ENCODE measurements at regions not wholly inside any gene's neighbourhood (a gene's known extent, or its start where the extent isn't known, plus 50 kb on each side); places are given as distances from the start of the nearest gene placed in this dataset.
"Not testable (repeated sequence)": the region's sequence is repeated elsewhere in the genome, so short reads cannot be mapped to it uniquely, and the experiment has no call there.

DNA sequence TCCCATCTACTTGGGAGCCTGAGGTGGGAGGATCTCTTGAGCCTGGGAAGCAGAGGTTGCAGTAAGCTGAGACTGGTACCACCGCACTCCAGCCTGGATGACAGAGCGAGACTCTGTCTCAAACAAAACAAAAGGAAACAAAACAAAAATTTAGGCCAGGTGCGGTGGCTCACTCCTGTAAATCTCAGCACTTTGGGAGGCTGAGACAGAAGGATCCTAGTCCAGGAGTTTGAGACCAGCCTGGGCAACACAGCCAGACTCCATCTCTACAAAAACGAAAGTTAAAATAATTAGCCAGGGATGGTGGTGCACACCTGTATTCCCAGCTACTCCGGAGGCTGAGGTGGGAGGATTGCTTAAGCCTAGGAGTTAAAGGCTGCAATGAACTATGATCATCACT, 183.2 kb upstream of the ZNF217 start:
- DNase-seq (ENCODE audit: low spot score) (no peak), FAIRE-seq (no peak)

DNA sequence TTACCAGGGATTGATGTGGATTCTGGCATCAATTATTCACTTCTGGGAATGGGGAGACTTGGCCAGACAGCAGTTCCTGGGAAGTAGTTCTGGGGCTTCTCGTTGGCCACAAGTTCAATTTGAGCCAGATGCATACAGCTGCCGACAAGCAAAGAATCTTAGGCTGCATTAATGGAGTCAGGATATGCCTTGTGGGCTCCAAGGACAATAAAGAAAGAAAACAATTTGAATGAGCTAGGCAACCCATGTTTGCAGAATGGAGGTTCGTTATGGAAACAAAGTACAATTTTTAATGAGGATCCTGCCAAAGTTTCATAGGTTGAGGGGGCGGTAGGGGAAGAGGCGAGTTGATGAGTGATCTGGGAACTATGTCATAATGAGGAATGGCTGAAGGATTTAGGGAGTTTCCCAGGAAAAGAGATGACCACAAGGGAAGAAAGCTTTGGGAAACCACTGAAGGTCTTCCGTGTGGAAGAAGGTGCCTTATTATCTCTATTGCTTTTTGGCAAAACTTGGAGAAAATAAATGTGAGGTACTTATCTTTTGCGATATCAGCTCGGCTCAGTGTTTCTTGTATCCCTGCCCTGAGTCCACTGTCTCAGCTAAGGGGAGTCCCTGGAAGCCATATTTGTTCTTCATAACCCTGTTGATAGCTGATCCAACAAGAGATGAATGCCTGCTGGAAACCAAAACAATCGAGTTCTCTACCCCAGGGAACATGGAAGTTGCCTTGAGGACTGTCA, 181.0 kb upstream of the ZNF217 start:
- peak; percentile 99 for DNase-seq (ENCODE audit: low spot score)

DNA sequence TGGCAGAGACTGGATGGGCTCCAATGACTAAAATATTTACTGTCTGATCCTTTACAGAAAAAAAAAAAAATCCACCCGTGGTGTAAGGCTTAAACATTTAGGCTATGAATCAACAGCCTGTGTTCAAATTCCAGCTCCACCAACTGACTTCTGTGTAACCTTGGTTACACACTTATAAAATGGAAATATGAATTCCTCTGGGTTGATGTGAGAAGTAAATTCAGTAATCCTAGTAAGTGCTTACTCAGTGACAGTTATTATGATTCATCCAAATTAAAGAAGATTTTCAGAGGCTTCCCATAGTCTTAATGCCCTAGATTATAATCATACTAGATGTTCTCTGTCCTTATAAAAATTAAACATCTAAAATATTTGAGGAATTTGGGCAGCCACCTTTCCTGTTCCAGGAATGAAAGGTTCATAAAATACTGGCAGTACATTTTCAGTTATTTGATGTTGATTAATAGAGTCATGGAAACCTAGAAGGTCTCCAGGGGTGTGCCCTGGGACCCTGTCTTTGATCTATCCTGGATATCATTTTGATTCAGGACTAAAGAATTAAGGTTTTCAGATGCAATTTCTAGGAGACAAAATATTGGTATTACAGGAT, 180.3 kb upstream of the ZNF217 start:
- FAIRE-seq (peak; percentile 98), DNase-seq (ENCODE audit: low spot score) (peak; percentile 100)

More for the DNA sequence above, 181.0 kb upstream of the ZNF217 start:
- no peak for FAIRE-seq

DNA sequence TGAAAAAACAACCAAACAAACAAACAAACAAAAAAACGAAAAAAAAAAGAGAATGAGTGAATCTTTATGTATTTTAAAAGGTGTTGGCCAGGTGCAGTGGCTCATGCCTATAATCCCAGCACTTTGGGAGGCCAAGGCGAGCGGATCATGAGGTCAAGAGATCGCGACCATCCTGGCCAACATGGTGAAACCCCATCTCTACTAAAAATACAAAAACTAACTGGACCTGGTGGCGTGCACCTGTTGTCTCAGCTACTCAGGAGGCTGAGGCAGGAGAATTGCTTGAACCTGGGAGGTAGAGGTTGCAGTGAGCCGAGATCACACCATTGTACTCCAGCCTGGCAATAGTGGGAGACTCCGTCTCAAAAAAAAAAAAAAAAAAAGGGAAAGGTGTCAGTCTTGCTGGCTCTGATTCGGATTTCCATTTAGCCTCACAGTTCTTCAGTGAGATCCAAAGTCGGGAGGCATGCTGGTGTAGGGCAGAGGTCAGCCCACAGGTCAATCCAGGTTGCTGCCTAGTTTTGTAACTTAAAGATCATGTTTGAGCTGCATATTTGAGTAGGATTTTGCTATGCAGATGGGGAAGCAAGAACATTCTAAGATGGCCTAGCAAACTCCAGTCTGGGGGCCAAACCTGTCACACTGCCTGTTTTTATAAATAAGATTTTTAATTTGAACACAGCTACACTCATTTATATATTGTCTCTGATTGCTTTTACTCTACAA, 179.6 kb upstream of the ZNF217 start:
- FAIRE-seq: not testable (repeated sequence)

DNA sequence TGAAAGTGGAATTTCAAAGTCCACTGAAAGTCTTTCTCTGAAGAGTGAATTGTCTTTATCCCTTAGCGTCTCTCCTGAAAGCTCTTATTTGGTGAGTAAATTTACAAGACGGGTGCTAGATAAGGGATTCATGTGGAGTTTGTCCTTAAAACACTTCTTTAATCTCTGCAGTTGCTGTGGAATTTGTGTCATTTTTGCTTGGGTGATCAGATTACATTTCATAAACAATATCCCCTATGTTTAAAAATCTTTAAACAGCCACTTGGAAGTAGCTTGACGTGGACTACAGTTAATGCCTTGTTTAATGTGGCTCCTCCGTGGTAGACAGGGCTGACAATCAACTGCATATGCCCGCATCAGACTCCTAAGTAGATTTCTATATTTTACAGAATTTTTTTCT, 175.4 kb upstream of the ZNF217 start:
- DNase-seq (ENCODE audit: low spot score): no peak
- no peak for FAIRE-seq

More for the DNA sequence above, 179.6 kb upstream of the ZNF217 start:
- not testable (repeated sequence) for DNase-seq (ENCODE audit: low spot score)

DNA sequence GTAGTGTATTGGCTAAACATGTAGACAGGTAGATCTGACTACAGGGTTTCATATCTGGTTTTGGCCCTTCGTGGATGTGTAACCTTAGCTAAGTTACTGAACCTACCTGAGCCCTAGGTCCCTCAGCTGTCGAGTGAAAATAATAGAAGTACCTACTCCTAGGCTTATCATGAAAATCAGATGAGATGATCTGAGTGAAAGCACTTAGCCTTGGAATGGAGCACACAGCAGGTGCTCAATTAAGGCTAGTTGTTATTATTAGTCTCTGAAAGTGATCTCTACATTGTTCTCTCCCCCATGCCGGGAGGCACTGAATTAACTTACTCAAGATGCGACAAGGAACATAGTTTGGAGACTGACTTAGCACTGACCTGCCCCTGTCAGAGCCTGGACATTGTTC, 174.7 kb upstream of the ZNF217 start:
- FAIRE-seq (no peak), DNase-seq (ENCODE audit: low spot score) (no peak)

DNA sequence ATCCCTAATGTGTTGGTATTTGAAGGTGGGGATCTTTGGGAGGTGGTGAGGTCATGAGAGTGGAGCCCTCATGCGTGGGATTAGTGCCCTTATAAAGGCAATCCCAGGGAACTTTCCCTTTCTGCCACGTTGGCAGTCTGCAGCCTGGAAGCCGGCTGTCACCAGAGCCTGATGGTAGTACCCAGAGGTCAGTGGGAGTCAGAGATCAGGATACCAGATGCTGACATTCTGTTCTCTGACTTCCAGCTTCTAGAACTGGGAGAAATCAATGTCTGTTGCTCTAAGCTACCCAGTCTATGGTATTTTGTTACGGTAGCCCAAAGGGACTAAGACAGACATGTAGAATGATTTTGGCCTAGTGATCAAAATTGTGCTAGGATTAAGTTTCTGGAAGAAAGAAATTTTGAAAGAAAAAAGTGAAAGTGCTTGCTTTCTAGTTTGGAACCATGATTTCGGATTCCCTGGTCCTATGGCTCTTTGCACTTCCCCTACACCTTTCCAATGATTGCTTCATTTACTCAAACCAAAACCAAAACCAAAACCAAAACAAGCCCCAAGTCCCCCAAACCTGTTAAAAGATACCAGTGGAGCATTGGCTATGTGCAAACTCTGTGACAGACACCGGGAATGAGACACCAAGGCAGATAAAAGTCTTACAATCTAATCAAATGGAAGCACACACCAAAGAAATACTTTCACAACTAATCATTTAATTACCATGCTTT, 173.7 kb upstream of the ZNF217 start:
- FAIRE-seq (no peak), DNase-seq (ENCODE audit: low spot score) (no peak)

DNA sequence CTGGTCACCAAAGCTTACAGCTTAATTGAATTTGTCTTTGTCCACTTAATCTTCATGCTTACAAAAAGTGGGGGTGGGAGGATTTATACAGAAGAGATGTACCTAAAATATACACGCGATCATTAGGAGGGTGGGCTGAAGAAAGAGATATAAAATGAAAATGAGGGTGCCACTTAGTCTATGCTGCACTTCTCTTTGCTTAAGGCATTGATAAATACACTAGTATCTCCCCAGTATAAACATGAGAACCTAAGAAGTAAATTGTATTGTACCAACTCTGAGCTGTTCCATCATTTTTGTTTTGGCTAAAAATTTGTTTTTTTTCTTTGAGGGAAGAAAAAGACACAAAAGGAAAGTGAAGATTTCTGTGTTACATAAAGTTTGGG, 170.8 kb upstream of the ZNF217 start:
- FAIRE-seq: no peak
- DNase-seq (ENCODE audit: low spot score): no peak

DNA sequence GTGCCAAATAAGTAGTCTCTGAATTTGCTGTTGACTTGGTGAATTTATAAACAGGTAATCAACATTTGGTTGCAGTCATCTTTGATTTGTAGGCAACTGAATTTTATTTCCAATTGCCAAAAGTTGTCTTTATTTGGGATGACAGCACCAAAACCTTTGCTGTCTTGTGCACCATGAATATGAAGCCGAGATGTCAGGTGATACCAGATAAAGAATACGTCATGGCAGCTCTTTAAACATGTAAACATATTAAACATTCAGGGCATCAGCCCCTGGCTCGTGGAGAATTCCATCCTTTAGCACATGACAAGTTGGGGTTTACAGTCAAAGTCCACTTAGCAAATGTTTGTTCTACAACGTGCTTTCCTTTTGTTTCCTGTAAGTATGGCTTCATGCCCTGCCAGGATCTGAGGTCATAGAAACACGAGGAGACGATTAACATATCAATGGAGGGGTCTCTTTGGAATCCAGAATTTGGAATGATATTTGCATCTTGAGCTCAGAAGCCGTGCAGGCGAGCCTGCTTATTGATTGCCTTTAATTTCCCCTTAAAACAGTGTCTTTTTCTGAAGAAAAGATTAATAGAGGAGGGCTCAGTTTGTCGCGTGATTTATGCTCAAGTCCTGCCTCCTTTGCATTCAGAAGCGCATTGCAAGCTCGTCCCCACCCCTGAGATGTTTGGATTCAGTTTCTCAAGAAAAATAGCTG, 170.2 kb upstream of the ZNF217 start:
- DNase-seq (ENCODE audit: low spot score) (no peak), FAIRE-seq (no peak)

DNA sequence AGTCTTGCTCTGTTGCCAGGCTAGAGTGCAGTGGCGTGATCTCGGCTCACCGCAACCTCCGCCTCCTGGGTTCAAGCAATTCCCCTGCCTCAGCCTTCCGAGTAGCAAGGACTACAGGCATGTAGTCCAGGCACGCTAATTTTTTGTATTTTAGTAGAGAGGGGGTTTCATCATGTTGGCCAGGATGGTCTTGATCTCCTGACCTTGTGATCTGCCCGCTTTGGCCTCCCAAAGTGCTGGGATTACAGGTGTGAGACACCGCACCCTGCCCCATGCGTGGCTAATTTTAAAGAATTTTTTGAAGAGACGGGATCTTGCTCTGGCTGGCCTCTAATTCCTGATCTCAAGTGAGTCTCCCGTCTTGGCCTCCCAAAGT, 168.8 kb upstream of the ZNF217 start:
- DNase-seq (ENCODE audit: low spot score); FAIRE-seq: not testable (repeated sequence)

DNA sequence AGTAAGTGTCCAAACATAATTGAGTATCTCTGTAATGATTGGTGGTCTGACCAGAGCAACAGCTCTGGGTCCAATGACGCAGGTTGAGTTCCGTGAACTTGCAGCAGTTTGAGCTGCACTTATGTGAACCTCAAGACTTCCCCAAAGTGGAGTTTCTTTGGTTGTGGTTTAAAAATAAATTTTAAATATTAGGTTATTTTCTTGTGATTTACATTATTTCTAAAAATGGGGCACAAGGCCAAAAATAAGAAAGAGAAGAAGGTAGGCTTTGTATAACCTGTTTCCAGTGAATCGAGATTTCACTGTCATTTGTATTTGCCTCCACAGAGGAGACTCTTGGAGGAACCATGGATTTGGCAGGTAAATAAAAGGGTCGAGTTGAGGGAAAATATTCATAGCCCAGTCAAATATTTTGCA, 166.4 kb upstream of the ZNF217 start:
- DNase-seq (ENCODE audit: low spot score) (no peak), FAIRE-seq (no peak)

DNA sequence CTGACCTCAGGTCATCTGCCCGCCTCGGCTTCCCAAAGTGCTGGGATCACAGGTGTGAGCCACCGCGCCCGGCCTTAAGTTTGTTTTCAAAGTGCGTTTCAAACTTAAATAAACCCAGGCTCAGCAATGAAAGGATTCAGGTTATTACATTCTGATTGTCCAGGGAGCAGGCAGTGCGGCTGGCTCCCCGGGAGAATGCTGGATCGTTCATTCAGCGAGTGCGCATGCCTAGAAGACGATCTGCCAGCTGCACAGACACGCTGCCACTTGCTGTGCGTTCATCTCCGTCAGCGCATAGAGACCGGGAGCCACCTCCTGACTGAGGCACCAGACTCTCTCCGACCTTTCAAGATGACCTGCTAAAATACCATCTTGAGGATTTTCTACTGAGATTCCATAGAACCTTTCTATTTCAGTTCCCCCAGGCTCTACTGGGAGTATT, 163.9 kb upstream of the ZNF217 start:
- no peak for DNase-seq (ENCODE audit: low spot score)
- FAIRE-seq: no peak

DNA sequence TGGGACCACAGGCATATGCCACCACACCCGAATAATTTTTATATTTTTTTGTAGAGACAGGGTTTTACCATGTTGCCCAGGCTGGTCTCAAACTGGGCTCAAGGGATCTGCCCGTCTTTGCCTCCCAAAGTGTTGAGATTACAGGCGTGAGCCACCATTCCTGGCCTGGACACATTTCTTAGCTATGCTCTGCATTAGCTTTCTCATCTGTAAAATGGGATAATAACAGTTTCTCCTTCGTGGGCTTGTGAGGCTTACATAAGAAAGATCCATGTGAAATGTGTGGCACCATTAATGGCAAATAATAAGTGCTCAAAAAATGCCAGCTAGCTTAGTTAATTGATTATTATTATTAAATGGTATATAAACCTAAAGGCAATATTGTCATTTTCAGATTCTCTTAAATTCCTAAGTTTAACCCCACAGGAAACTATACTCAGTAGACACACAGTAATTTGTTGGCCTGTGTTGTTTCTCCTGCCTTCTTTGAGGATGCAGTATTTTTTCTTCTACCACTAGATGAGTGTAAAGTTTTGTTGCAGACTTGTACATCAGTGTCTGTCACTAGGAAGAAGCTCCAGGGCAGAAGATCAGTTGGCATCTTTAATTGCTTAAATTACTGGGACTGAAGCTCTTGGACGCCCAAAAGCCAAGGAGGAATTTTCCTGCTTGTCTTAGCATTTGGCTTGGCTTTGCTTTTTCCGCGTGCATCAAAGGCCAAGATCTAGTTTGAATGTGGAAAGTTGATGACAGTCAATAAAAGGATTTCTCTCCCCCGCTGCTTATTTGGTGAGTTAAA, 162.3 kb upstream of the ZNF217 start:
- FAIRE-seq (no peak), DNase-seq (ENCODE audit: low spot score) (no peak)

DNA sequence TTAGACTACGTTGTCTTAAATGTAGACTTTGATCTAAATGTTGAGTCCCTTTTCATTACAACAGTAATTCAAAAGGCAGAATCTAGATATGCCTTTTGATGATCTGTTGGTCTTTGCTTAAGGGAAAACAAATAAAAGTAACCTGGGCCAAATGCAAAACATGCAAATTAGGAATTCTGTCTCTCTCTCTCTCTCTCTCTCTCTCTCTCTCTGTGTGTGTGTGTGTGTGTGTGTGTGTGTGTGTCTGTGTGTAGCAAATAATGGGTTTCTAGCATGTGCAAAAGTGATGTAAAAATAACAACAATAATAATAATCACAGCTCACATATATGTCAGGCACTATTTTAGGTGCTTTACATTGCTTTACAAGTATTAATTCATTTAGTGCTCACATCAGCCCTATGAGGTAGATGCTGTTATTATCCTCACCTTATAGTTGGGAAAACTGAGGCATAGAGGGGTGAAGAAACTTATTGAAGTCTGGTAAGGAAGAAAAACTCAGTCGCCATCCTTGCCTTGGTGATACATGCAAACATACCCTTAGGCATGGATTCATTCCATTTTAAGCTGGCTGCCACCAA, 160.3 kb upstream of the ZNF217 start:
- DNase-seq (ENCODE audit: low spot score) (no peak), FAIRE-seq (no peak)

DNA sequence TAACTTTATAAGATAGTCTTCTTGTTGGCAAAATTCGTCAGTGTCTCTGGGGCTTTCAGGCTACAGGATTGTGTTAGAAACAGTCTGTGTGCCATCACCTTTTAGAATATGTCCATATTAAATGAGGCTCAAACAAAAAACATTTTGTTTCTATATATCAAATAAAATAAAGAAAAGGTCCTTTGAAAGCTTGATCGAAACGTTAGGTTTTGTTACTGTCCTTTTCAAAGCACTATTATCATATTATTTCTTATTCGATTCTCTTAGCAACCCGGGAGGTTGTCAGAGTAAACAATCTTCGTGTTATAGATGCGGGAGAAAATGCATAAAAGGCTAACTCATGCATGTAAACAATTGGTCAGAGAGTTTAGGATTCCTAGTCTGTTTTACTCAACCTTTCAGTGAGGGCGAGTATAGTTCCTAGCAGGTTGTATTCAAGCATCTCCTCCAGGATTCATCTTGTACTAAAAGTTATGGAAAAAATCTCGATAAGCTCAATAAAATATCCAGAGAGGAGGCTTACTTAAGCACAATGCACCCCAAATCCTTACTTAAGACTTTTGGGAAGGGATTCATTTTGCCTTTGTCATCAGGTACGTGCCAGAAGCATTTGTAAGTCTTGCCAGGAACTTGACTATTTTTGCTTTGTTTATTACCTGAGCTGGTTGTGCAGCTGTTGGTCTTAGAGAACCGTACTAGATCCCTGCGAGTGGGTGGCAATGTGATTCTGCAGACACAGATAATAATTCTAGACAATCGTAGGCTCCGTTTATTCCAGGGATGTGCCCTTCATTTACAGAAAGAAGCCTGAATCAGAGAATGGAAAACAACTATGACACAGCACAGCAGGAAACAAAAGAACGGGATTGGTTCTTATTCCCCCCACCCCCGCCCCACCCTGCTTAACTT, 159.6 kb upstream of the ZNF217 start:
- FAIRE-seq: no peak
- DNase-seq (ENCODE audit: low spot score): no peak

DNA sequence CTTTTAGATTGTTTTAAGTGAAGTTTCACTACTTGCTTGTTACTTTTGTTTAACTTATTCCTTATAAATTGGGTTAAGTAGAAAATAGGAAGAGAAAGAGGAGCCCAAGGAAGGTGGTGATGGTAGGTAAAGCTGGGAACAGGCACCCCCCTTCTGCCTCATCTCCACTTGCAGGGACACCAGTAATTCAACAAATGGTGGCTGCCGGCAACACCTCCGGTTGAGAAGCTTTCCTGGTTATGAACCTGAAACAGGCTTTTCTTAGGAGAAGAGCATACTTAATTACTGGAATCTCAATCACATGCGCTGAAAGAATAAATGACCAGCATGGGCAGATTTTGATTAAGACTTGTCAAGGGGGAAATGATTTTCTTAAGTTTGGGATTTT, 158.9 kb upstream of the ZNF217 start:
- DNase-seq (ENCODE audit: low spot score) (no peak), FAIRE-seq (no peak)

DNA sequence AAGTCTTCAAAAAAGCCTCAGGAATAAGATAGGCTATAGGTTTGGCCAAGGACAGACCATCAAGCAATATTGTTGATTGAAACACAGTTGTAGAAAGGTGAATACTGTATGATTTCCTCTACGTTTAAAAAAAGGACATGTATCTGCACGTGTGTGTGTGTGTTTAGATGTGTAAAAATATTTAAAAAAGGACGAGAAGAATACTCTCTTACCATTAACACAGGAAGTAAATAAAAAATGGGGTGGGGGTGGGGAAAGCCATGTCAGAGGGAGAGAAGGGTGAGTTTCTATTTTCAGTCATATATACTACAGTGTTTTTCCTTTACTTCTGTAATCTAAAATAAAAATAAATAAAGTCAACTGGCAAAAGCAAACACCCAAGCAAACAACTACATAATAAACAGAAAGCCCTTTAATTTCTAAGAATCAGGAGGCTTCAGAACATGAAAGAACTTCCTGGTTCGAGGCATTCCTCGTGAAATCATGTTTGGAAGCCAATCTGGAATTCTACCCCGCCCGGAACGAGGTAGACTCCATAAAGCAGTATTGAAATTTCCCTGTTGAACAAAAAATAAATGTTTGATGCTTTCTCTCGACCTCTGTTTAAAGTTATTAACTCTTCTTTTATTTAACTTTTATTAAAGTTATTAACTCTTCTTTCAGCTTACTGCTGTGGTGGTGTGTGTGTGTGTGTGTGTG, 158.1 kb upstream of the ZNF217 start:
- FAIRE-seq (no peak), DNase-seq (ENCODE audit: low spot score) (no peak)
